GM21423 (cell line): ENCODE measurements at regions not wholly inside any gene's neighbourhood (a gene's known extent, or its start where the extent isn't known, plus 50 kb on each side); places are given as distances from the start of the nearest gene placed in this dataset.

Experiments used
- ATAC-seq: cut with Tn5 transposase; IDR thresholded peaks from one replicate; pipeline ENCODE4 v1.9.1; 2021; ENCODE audit warnings: mild to moderate bottlenecking, moderate library complexity; ENCODE audit not compliant: unreplicated experiment

GRCh38 chr5:124341066-124341858, 405.2 kb downstream of the ZNF608 start:
- ATAC-seq: no peak

- ATAC-seq: no peak
These were observed 408.4 kb downstream of the ZNF608 start for GRCh38 chr5:124337996-124338395.

GRCh38 chr5:124333298-124333979, 413.0 kb downstream of the ZNF608 start:
- no peak for ATAC-seq

GRCh38 chr5:124332273-124332672, 414.2 kb downstream of the ZNF608 start:
- ATAC-seq: no peak

GRCh38 chr5:124330595-124331220, 415.7 kb downstream of the ZNF608 start:
- no peak for ATAC-seq

- ATAC-seq: no peak
These were observed 418.2 kb downstream of the ZNF608 start for GRCh38 chr5:124328201-124328600.

GRCh38 chr5:124318661-124319060, 427.8 kb downstream of the ZNF608 start:
- no peak for ATAC-seq

- no peak for ATAC-seq
These were observed 429.0 kb downstream of the ZNF608 start for GRCh38 chr5:124317451-124317850.

GRCh38 chr5:124315741-124316415, 430.6 kb downstream of the ZNF608 start:
- no peak for ATAC-seq

- no peak for ATAC-seq
These were observed 436.0 kb downstream of the ZNF608 start for GRCh38 chr5:124310453-124310852.

GRCh38 chr5:124309241-124309980, 437.0 kb downstream of the ZNF608 start:
- no peak for ATAC-seq

GRCh38 chr5:124303366-124303765, 443.1 kb downstream of the ZNF608 start:
- no peak for ATAC-seq

- ATAC-seq: no peak
These were observed 443.9 kb downstream of the ZNF608 start for GRCh38 chr5:124302533-124302932.

GRCh38 chr5:124301850-124302249, 444.6 kb downstream of the ZNF608 start:
- no peak for ATAC-seq

- no peak for ATAC-seq
These were observed 445.4 kb downstream of the ZNF608 start for GRCh38 chr5:124300815-124301621.

- ATAC-seq: no peak
These were observed 448.6 kb downstream of the ZNF608 start for GRCh38 chr5:124297826-124298225.

- ATAC-seq: no peak
These were observed 454.1 kb downstream of the ZNF608 start for GRCh38 chr5:124292322-124292855.

- ATAC-seq: no peak
These were observed 456.7 kb downstream of the ZNF608 start for GRCh38 chr5:124289641-124290311.

- no peak for ATAC-seq
These were observed 457.3 kb downstream of the ZNF608 start for GRCh38 chr5:124289130-124289529.
